ENCODE measurements at regions not wholly inside any gene's neighbourhood (a gene's known extent, or its start where the extent isn't known, plus 50 kb on each side); places are given as distances from the start of the nearest gene placed in this dataset.

GRCh38 chr13:76461484-76461883 lies 424.7 kb downstream of the KCTD12 start:
- TF ChIP-seq, protein P1, sequence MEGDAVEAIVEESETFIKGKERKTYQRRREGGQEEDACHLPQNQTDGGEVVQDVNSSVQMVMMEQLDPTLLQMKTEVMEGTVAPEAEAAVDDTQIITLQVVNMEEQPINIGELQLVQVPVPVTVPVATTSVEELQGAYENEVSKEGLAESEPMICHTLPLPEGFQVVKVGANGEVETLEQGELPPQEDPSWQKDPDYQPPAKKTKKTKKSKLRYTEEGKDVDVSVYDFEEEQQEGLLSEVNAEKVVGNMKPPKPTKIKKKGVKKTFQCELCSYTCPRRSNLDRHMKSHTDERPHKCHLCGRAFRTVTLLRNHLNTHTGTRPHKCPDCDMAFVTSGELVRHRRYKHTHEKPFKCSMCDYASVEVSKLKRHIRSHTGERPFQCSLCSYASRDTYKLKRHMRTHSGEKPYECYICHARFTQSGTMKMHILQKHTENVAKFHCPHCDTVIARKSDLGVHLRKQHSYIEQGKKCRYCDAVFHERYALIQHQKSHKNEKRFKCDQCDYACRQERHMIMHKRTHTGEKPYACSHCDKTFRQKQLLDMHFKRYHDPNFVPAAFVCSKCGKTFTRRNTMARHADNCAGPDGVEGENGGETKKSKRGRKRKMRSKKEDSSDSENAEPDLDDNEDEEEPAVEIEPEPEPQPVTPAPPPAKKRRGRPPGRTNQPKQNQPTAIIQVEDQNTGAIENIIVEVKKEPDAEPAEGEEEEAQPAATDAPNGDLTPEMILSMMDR (IDR thresholded peaks at IDR 0.05; ENCODE audit: low read depth, low read length), result no peak
- TF ChIP-seq EZH2phosphoT487 (IDR thresholded peaks at IDR 0.05; ENCODE audit: low read depth), result no peak
